Effector memory CD8-positive, alpha-beta T cell (primary cell): ENCODE measurements at regions not wholly inside any gene's neighbourhood (a gene's known extent, or its start where the extent isn't known, plus 50 kb on each side); places are given as distances from the start of the nearest gene placed in this dataset.
"Not testable (repeated sequence)": the region's sequence is repeated elsewhere in the genome, so short reads cannot be mapped to it uniquely, and the experiment has no call there.

ENCODE experiments used
- ATAC-seq: fragments of 150-1000 bp; cut with Tn5 transposase; replicated peaks from 2 replicates; pipeline ENCODE4 v1.10.0; 2021; ENCODE audit warnings: mild to moderate bottlenecking, moderate library complexity
- DNase-seq, 3 experiments: peaks; one replicate each; pipeline ENCODE4 v3.0.0; 2021
- H3K27ac Mint-ChIP-seq, 2 donors: one replicate each; pipeline ENCODE4 v1.8.0; 2022; ENCODE audit warnings: mild to moderate bottlenecking in 2 of 2, mixed read lengths in 2 of 2, moderate library complexity in 2 of 2
- H3K27me3 Mint-ChIP-seq, 2 donors: one replicate each; pipeline ENCODE4 v1.8.0; 2022; ENCODE audit warnings: mixed read lengths in 2 of 2
- H3K36me3 Mint-ChIP-seq: one replicate; pipeline ENCODE4 v1.8.0; 2022; ENCODE audit warnings: mild to moderate bottlenecking, moderate library complexity, mixed read lengths; ENCODE audit not compliant: insufficient read depth
- H3K4me1 Mint-ChIP-seq, 2 donors: one replicate each; pipeline ENCODE4 v1.8.0; 2022; ENCODE audit warnings: low read depth in 2 of 2, mixed read lengths in 2 of 2
- H3K4me3 Mint-ChIP-seq, 2 donors: one replicate each; pipeline ENCODE4 v1.8.0; 2022; ENCODE audit warnings: mild to moderate bottlenecking in 2 of 2, mixed read lengths in 2 of 2, moderate library complexity in 2 of 2
- H3K9me3 Mint-ChIP-seq, 2 donors: one replicate each; pipeline ENCODE4 v1.8.0; 2022; ENCODE audit warnings: mixed read lengths in 2 of 2

DNA sequence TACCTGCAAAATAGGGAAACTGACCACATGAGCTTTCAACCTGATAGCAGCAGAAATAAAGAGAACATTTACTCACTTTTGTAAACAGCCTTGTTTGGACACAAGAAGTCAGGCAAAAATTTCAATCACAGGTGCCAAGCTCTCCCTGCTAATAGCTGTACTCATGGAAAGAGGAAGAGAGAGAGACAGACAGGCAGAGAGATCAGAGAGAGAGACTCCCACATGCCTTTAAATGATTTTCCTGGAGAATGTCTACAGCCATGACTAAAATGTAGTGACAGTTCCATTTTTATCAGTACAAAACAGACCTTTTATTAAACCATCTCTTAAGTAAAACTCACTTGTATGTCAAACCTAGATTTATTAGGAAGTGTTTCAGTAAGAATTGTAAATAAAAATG, 752.9 kb downstream of the TRAM1L1 start:
- no peak for DNase-seq
- H3K27ac Mint-ChIP-seq = no peak overlapping the region
- H3K4me3 Mint-ChIP-seq = no peak overlapping the region
- peaks cover 0 to 4% of the 10 kb centered on the region in 2 donors for H3K9me3 Mint-ChIP-seq
- no peaks in the 10 kb centered on the region for H3K27me3 Mint-ChIP-seq
- no peaks in the 10 kb centered on the region for H3K4me1 Mint-ChIP-seq
- no peak for ATAC-seq
- no peaks in the 10 kb centered on the region for H3K36me3 Mint-ChIP-seq

DNA sequence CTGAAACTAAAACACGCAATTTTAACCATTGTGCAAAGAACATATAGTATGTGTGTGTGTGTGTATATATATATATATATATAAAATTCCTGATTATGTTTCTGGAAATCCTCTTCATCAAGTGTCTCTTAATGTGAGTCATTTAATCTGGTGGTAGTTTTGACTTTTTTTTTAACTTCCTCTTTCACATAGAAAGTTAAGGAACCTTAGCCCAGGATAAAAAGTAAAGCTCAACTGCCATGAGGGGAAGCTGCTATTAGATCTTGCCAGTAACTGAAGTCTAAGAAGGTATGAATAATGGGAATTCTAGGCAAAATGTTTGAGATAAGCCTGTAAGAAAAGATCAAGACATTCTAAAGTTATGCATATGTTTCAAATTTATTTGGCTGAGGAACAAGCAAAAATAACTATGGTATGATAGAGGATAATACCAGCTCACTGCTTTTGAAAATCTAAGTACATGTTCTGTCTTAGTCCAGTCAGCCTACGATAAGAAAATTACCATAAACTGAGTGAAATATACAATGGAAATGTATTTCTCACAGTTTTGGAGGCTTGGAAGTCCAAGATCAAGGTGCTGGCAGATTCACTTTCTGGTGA, 757.0 kb downstream of the TRAM1L1 start:
- Mint-ChIP-seq H3K27me3 (no peaks in the 10 kb centered on the region), H3K27ac (no peak overlapping the region), H3K9me3 (peaks cover 0 to 1% of the 10 kb centered on the region in 2 donors), H3K36me3 (no peaks in the 10 kb centered on the region), H3K4me1 (no peaks in the 10 kb centered on the region), H3K4me3 (no peak overlapping the region)
- DNase-seq = no peak
- no peak for ATAC-seq

DNA sequence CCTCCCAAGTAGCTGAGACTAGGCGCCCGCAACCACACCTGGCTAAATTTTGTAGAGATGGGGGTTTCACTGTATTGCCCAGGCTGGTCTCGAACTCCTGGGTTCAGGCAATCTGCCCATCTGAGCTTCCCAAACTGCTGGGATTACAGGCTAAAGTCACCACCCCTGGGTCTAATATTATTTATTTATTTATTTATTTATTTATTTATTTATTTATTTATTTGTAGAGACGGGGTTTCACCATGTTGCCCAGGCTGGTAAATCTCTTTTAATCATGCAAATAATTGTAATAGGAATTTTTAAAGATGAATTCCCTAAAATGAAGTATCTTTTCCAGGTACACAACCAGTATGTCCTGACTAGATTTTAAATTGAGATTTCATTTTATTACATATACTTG, 761.8 kb downstream of the TRAM1L1 start:
- Mint-ChIP-seq H3K9me3 (no peaks in the 10 kb centered on the region), H3K36me3 (no peaks in the 10 kb centered on the region), H3K27me3 (no peaks in the 10 kb centered on the region), H3K4me3 (no peak overlapping the region), H3K27ac (no peak overlapping the region), H3K4me1 (no peaks in the 10 kb centered on the region)
- ATAC-seq (no peak), DNase-seq (no peak)

DNA sequence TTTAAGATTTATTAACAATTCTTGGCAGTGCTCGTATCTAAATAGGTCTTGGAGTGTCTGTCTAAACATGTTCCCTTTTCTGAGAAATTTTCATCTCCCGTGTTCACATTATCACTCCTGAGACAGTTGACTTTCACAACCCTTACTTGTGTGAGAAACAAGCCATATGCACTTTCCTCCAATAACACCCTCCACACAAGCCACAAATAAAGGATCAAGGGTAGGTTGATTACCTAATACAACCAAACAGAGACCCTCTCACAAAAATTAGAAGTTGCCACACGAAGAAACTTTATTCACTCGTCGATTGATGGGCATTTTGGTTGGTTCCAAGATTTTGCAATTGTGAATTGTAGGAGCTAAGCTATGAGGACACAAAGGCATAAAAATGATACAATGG, 763.9 kb downstream of the TRAM1L1 start:
- no peaks in the 10 kb centered on the region for H3K4me1 Mint-ChIP-seq
- no peak for ATAC-seq

DNA sequence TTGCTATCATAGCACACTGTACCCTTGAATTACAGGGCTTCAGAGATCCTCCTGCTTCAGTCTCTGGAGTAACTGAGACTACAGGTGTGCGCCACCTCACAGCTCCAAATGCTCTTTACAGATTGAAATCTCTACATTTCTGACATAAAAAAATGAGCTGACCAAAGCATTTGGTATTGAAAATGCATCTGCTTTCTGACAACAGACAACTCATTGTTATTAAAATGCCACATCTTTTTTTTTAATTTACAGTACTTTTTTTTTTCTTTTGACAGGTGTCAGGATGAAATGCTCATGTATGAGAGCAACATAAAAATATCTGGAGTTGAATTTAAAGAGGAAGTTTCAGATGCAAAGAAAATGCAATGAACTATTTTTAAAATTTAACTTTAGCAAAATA, 764.5 kb downstream of the TRAM1L1 start:
- Mint-ChIP-seq H3K27me3 (no peaks in the 10 kb centered on the region), H3K4me3 (no peak overlapping the region), H3K4me1 (no peaks in the 10 kb centered on the region), H3K36me3 (no peaks in the 10 kb centered on the region), H3K27ac (no peak overlapping the region), H3K9me3 (no peaks in the 10 kb centered on the region)
- no peak for DNase-seq
- ATAC-seq = no peak

More for the DNA sequence above, 763.9 kb downstream of the TRAM1L1 start:
- Mint-ChIP-seq H3K4me3 (no peak overlapping the region), H3K27me3 (no peaks in the 10 kb centered on the region), H3K36me3 (no peaks in the 10 kb centered on the region), H3K27ac (no peak overlapping the region), H3K9me3 (no peaks in the 10 kb centered on the region)
- no peak for DNase-seq

DNA sequence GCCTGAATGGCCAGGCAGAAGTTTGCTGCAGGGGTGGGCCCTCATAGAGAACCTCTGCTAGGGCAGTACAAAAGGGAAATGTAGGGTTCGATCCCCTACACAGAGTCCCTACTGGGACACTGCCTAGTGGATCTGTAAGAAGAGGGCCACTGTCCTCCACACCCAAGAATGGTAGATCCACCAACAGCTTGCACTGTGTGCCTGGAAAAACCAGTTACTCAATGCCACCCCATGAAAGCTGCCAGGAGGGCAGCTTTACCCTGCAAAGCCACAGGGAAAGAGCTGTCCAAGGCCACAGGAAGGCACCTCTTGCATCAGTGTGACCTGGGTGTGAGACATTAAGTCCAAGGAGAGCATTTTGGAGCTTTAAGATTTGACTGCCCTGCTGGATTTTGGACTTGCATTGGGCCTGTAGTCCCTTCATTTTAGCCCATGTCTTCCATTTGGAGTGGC, 781.6 kb downstream of the TRAM1L1 start:
- Mint-ChIP-seq H3K27ac (no peak overlapping the region), H3K4me3 (no peak overlapping the region), H3K27me3 (no peaks in the 10 kb centered on the region), H3K4me1 (no peaks in the 10 kb centered on the region), H3K36me3 (no peaks in the 10 kb centered on the region), H3K9me3 (peaks cover 0 to 5% of the 10 kb centered on the region in 2 donors)
- DNase-seq = no peak
- ATAC-seq = no peak

DNA sequence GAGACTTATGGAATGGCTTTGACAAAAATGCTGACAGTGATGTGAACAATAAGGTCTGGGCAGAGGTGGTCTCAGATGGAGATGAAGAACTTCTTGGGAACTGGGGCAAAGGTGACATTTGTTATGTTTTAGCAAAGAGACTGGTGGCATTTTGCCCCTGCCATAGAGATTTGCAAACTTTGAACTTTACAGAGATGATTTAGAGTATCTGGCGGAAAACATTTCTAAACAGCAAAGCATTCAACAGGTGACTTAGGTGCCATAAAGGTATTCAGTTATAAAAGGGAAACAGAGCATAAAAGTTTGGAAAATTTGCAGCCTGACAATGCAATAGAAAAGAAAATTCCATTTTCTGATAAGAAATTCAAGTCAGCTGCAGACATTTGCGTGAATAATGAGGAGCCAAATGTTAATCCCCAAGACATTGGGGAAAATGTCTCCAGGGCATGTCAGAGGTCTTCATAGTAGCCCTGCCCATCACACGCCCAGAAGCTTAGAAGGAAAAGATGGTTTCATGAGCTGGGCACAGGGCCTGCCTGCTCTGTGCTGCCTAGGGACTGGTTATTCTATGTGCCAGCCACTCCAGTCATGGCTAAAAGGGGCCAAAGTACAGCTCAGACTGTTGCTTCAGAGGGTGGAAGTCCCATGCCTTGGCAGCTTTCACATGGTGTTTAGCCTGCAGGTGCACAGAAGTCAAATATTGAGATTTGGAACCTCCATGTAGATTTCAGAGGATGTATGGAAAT, 782.2 kb downstream of the TRAM1L1 start:
- no peak for ATAC-seq
- Mint-ChIP-seq H3K4me3 (no peak overlapping the region), H3K27me3 (no peaks in the 10 kb centered on the region)

DNA sequence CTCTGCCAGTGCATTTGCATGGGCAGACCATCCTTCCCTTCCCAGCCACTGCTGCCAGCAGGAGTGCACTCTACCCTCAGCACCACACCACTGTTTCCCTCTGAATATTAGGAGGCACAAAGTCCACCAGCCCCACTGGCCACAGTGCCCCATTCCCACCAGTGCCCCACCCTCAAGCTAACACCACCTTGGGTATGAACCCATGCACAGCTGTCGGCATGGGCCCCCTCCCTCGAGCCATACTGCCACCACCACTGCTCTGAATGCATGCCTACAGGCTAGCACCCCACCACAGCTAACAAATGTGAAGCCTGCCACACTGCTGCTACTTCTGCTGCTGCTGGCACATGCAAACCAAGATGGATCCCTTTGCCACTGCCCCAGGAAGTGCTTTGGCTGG, 810.4 kb downstream of the TRAM1L1 start:
- peaks cover 0 to 3% of the 10 kb centered on the region in 2 donors for H3K9me3 Mint-ChIP-seq
- H3K27me3 Mint-ChIP-seq = no peaks in the 10 kb centered on the region
- no peaks in the 10 kb centered on the region for H3K4me1 Mint-ChIP-seq
- no peak for DNase-seq
- no peaks in the 10 kb centered on the region for H3K36me3 Mint-ChIP-seq
- no peak overlapping the region for H3K27ac Mint-ChIP-seq
- no peak for ATAC-seq
- H3K4me3 Mint-ChIP-seq = no peak overlapping the region

More for the DNA sequence above, 782.2 kb downstream of the TRAM1L1 start:
- DNase-seq = no peak
- no peak overlapping the region for H3K27ac Mint-ChIP-seq
- no peaks in the 10 kb centered on the region for H3K36me3 Mint-ChIP-seq
- H3K4me1 Mint-ChIP-seq = no peaks in the 10 kb centered on the region
- H3K9me3 Mint-ChIP-seq = peaks cover 0 to 5% of the 10 kb centered on the region in 2 donors

DNA sequence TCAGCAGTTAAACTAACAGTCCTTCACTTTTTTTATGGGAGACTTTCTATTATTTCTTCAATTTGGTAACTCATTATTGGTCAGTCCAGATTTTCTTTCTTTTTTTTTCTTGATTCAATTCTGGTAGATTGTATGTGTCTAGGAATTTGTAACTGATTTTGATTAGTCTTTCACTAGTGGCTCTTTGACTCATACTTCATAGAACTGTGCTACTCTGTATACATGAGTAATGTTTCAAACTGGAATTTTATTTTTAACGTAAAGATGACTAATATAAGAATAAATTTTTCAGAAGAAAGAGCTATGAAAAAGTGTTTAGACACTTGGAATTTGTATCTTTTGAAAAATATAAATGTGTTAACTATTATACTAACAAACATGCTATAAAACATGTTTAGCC, 813.0 kb downstream of the TRAM1L1 start:
- ATAC-seq (no peak), DNase-seq (no peak)
- Mint-ChIP-seq H3K9me3 (no peaks in the 10 kb centered on the region), H3K36me3 (no peaks in the 10 kb centered on the region), H3K4me3 (no peak overlapping the region), H3K27me3 (no peaks in the 10 kb centered on the region), H3K27ac (no peak overlapping the region), H3K4me1 (no peaks in the 10 kb centered on the region)

DNA sequence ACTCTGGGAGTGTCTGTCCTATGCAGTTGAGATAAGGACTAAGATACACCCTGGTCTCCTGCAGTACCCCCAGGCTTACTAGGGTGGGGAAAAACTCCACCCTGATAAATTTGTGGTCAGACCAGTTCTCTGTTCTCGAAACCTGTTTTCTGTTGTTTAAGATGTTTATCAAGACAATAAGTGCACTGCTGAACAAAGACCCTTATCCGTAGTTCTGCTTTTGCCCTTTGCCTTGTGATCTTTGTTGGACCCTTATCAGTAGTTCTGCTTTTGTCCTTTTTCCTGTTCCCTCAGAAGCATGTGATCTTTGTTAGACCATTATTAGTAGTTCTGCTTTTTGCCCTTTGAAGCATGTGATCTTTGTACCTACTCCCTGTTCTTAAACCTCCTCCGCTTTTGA, 824.4 kb downstream of the TRAM1L1 start:
- not testable (repeated sequence) for ATAC-seq

DNA sequence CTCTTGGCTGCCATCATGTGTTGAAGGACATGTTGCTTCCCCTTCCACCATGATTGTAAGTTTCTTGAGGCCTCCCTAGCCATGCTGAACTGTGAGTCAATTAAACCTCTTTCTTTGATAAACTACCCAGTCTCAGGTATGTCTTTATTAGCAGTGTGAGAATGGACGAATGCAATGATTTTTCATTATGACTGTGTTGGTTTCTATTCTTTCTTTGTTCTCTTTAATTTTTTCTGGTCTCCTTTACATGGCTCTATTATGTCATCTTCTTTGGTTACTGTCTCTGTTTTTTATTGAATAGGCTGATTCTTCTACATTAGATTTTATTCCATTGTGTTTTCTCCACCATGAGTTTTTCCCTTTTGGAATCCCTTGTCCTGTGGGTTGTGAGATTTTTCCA, 840.6 kb downstream of the TRAM1L1 start:
- no peak for DNase-seq
- no peaks in the 10 kb centered on the region for H3K4me1 Mint-ChIP-seq
- H3K9me3 Mint-ChIP-seq = peaks cover 0 to 8% of the 10 kb centered on the region in 2 donors
- no peaks in the 10 kb centered on the region for H3K27me3 Mint-ChIP-seq
- no peaks in the 10 kb centered on the region for H3K36me3 Mint-ChIP-seq
- H3K4me3 Mint-ChIP-seq = no peak overlapping the region
- no peak overlapping the region for H3K27ac Mint-ChIP-seq
- no peak for ATAC-seq

More for the DNA sequence above, 824.4 kb downstream of the TRAM1L1 start:
- H3K9me3 Mint-ChIP-seq = peaks cover 12 to 18% of the 10 kb centered on the region in 2 donors
- not testable (repeated sequence) for H3K4me1 Mint-ChIP-seq, DNase-seq, H3K4me3 Mint-ChIP-seq, H3K36me3 Mint-ChIP-seq, H3K27ac Mint-ChIP-seq, H3K27me3 Mint-ChIP-seq

DNA sequence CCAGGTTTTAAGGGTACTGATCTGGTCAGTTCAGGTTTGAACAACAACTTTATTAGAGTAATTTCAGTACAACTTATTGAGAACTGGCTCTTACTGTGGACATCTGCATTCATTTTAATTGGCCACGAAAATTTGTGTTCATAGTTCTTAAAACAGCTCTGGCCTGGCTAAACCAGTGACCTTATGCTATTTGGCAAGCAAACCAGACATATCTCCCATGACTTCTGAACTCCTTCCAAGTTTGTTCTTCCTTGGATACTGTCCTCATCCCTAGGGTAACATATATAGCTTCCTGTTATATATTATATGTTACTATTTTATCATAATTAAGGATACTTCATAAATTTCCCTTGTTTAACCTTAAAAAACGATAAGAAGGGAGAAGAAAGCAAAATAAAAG, 841.9 kb downstream of the TRAM1L1 start:
- ATAC-seq = no peak
- Mint-ChIP-seq H3K27me3 (no peaks in the 10 kb centered on the region), H3K9me3 (peaks cover 0 to 8% of the 10 kb centered on the region in 2 donors), H3K4me3 (no peak overlapping the region), H3K27ac (no peak overlapping the region), H3K36me3 (no peaks in the 10 kb centered on the region), H3K4me1 (no peaks in the 10 kb centered on the region)
- no peak for DNase-seq

DNA sequence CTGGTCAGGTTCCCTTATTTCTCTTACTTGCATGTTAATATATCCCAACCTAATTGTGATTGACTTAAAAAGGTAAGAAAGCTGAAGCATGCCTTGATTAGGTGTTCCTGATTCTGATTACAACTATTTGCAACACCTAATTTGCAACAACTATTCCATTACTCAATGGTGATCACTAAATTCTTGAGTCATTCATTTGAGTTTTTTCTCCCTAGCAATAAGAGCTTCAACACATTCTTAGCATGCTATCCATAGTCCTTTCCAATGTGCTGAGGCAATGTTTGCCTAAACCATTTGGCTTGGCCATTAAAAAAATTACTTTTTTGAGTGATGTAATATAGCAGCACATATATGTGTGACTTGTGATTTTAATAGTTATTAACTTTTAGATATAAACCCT, 851.4 kb downstream of the TRAM1L1 start:
- no peaks in the 10 kb centered on the region for H3K27me3 Mint-ChIP-seq
- DNase-seq (no peak), ATAC-seq (no peak)
- no peaks in the 10 kb centered on the region for H3K4me1 Mint-ChIP-seq
- no peak overlapping the region for H3K27ac Mint-ChIP-seq
- peaks cover 1 to 17% of the 10 kb centered on the region in 2 donors for H3K9me3 Mint-ChIP-seq
- no peak overlapping the region for H3K4me3 Mint-ChIP-seq
- H3K36me3 Mint-ChIP-seq = no peaks in the 10 kb centered on the region

DNA sequence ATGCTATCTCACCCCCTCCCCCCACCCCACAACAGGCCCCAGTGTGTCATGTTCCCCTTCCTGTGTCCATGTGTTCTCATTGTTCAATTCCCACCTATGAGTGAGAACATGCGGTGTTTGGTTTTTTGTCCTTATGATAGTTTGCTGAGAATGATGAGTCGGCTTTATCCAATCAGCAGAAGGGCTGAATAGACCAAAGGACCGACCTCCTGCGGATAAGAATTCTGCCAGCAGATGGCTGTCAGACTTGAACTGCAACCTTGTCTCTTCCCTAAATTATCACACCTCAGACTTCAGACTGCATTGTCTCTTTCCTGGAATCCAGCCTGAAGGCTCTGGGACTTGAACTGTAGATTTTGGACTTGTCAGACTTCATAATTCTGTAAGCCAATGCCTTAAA, 853.4 kb downstream of the TRAM1L1 start:
- DNase-seq, H3K27me3 Mint-ChIP-seq, H3K4me3 Mint-ChIP-seq, H3K4me1 Mint-ChIP-seq, ATAC-seq, H3K36me3 Mint-ChIP-seq, H3K27ac Mint-ChIP-seq: not testable (repeated sequence)
- H3K9me3 Mint-ChIP-seq = peaks cover 3 to 18% of the 10 kb centered on the region in 2 donors
